T-cell (primary cell): ENCODE measurements at regions not wholly inside any gene's neighbourhood (a gene's known extent, or its start where the extent isn't known, plus 50 kb on each side); places are given as distances from the start of the nearest gene placed in this dataset.

Experiments
- ATAC-seq, 4 experiments: fragments of 200-7000 bp in 3 of 4; fragments of 150-1000 bp in 1 of 4; cut with Tn5 transposase; replicated peaks in 1 of 4; 1 replicate in 3 of 4; 2 replicates in 1 of 4; pipeline ENCODE4 v1.10.0; 2021; ENCODE audit warnings: moderate library complexity in 3 of 4, mild to moderate bottlenecking in 2 of 4, moderate number of reproducible peaks in 1 of 4
- CTCF ChIA-PET, 2 donors: fragments of 300-600 bp; sonication (Branson Sonifier 250); formaldehyde crosslinking; loops; one replicate each; lab custom pipeline; 2022; ENCODE audit warnings: antibody characterized with exemption in 2 of 2; lab: Charles Lee
- POLR2A ChIA-PET, 2 donors: fragments of 300-600 bp; sonication (Branson Sonifier 250); formaldehyde crosslinking; loops; one replicate each; lab custom pipeline; 2022; ENCODE audit warnings: antibody characterized with exemption in 2 of 2; lab: Charles Lee
- DNase-seq, 35 experiments: peaks; one replicate each; pipeline versions ENCODE4 v3.0.0 to v3.0.0-alpha.2; 2013 to 2023
- H3K27ac ChIP-seq: one replicate; pipeline ENCODE4 v1.5.1; 2013; ENCODE audit warnings: low read length
- H3K27me3 ChIP-seq, 2 experiments: replicated peaks in 1 of 2; 1 replicate in 1 of 2; 2 replicates in 1 of 2; pipeline versions ENCODE4 v1.6.1 to v1.7.0; 2013; ENCODE audit warnings: low read length in 1 of 2, mixed read lengths in 1 of 2; ENCODE audit not compliant: control insufficient read depth in 2 of 2, insufficient read depth in 2 of 2; ENCODE audit errors: extremely low read depth in 1 of 2
- H3K36me3 ChIP-seq, 2 donors: 1 replicate in 1 of 2; 2 replicates in 1 of 2; pipeline versions ENCODE4 v1.6.1 to v1.7.0; 2013; ENCODE audit warnings: low read length in 1 of 2; ENCODE audit not compliant: control insufficient read depth in 2 of 2, insufficient read depth in 1 of 2; ENCODE audit errors: extremely low read depth in 1 of 2
- H3K4me1 ChIP-seq, 2 experiments: 1 replicate in 1 of 2; 2 replicates in 1 of 2; pipeline versions ENCODE4 v1.6.1 to v1.7.0; 2013; ENCODE audit warnings: low read length in 2 of 2, mixed read lengths in 1 of 2; ENCODE audit not compliant: insufficient read depth in 2 of 2, control insufficient read depth in 1 of 2; ENCODE audit errors: extremely low read depth in 1 of 2
- H3K4me3 ChIP-seq, 2 donors: 1 replicate in 1 of 2; 2 replicates in 1 of 2; pipeline versions ENCODE4 v1.5.1 to v1.7.0; 2013; ENCODE audit warnings: mild to moderate bottlenecking in 2 of 2, low read length in 1 of 2, moderate library complexity in 1 of 2; ENCODE audit not compliant: control insufficient read depth in 1 of 2; ENCODE audit errors: extremely low read depth in 1 of 2
- H3K9me3 ChIP-seq: 2 replicates; pipeline ENCODE4 v1.7.0; 2013
- H3K27ac Mint-ChIP-seq, 2 donors: one replicate each; pipeline ENCODE4 v1.8.0; 2020 to 2021; ENCODE audit warnings: mild to moderate bottlenecking in 2 of 2, mixed read lengths in 2 of 2
- H3K27me3 Mint-ChIP-seq, 2 donors: one replicate each; pipeline ENCODE4 v1.8.0; 2021 to 2022; ENCODE audit warnings: mixed read lengths in 2 of 2
- H3K36me3 Mint-ChIP-seq: one replicate; pipeline ENCODE4 v1.8.0; 2021; ENCODE audit warnings: mixed read lengths
- H3K4me1 Mint-ChIP-seq, 3 donors: one replicate each; pipeline ENCODE4 v1.8.0; 2020 to 2022; ENCODE audit warnings: mixed read lengths in 3 of 3, mild to moderate bottlenecking in 1 of 3
- H3K4me3 Mint-ChIP-seq, 3 donors: one replicate each; pipeline ENCODE4 v1.8.0; 2020 to 2022; ENCODE audit warnings: mild to moderate bottlenecking in 3 of 3, mixed read lengths in 3 of 3, moderate library complexity in 3 of 3
- H3K9me3 Mint-ChIP-seq, 3 donors: one replicate each; pipeline ENCODE4 v1.8.0; 2020 to 2022; ENCODE audit warnings: mixed read lengths in 3 of 3
- whole genome bisulfite sequencing: methylation state at CpG from one replicate; pipeline ENCODE4 v1.1.5; 2013; ENCODE audit warnings: missing lambda C conversion rate; ENCODE audit not compliant: insufficient coverage; 5-methylcytosine and 5-hydroxymethylcytosine counted together

- Histone ChIP-seq H3K4me3 (no peak overlapping the region), H3K27me3 (no peaks in the 10 kb centered on the region), H3K27ac (no peak overlapping the region), H3K4me1 (no peaks in the 10 kb centered on the region), H3K9me3 (no peaks in the 10 kb centered on the region), H3K36me3 (no peaks in the 10 kb centered on the region)
- WGBS: no CpG with 5 or more reads among the region's 3 CpGs
- no peak overlapping the region for H3K4me3 Mint-ChIP-seq
- no peak overlapping the region for H3K27ac Mint-ChIP-seq
- peaks cover 0 to 5% (median 0%) of the 10 kb centered on the region in 3 donors for H3K9me3 Mint-ChIP-seq
- no peak for DNase-seq
- no peaks in the 10 kb centered on the region for H3K27me3 Mint-ChIP-seq
- H3K36me3 Mint-ChIP-seq: no peaks in the 10 kb centered on the region
- ChIA-PET CTCF (no interaction called here), POLR2A (interaction anchor here (0.6 to 0.7 kb wide), 2 partner anchors 12 to 96 kb away, joined by 3 to 5 read pairs; no protein-coding TSS in a partner anchor)
- no peak for ATAC-seq
- no peaks in the 10 kb centered on the region for H3K4me1 Mint-ChIP-seq
Measured at GRCh38 chr20:52637201-52637600, 335.0 kb upstream of the TSHZ2 start.

GRCh38 chr20:52631469-52631868 is 340.7 kb upstream of the TSHZ2 start:
- Histone ChIP-seq H3K36me3 (no peaks in the 10 kb centered on the region), H3K27ac (no peak overlapping the region), H3K4me3 (no peak overlapping the region), H3K4me1 (no peaks in the 10 kb centered on the region), H3K27me3 (no peaks in the 10 kb centered on the region), H3K9me3 (no peaks in the 10 kb centered on the region)
- WGBS: 76% methylated on average over 2 of the region's 4 CpGs
- H3K36me3 Mint-ChIP-seq: no peaks in the 10 kb centered on the region
- H3K4me3 Mint-ChIP-seq: no peak overlapping the region
- peaks cover 0 to 3% of the 10 kb centered on the region in 2 donors for H3K27me3 Mint-ChIP-seq
- ChIA-PET CTCF (no interaction called here), POLR2A (no interaction called here)
- no peaks in the 10 kb centered on the region for H3K4me1 Mint-ChIP-seq
- H3K9me3 Mint-ChIP-seq: peaks cover 0 to 10% (median 3%) of the 10 kb centered on the region in 3 donors
- no peak for DNase-seq
- no peak for ATAC-seq
- no peak overlapping the region for H3K27ac Mint-ChIP-seq

GRCh38 chr20:52630138-52630537 is 342.0 kb upstream of the TSHZ2 start:
- Histone ChIP-seq H3K9me3 (no peaks in the 10 kb centered on the region), H3K36me3 (no peaks in the 10 kb centered on the region), H3K4me1 (no peaks in the 10 kb centered on the region), H3K4me3 (no peak overlapping the region), H3K27ac (no peak overlapping the region), H3K27me3 (peaks cover 0 to 3% of the 10 kb centered on the region in 2 experiments)
- H3K27me3 Mint-ChIP-seq: peaks cover 0 to 3% of the 10 kb centered on the region in 2 donors
- CTCF ChIA-PET: no interaction called here
- no peak overlapping the region for H3K27ac Mint-ChIP-seq
- no peak for ATAC-seq
- WGBS: 48% methylated on average over 2 of the region's 2 CpGs
- H3K9me3 Mint-ChIP-seq: peaks cover 0 to 10% (median 3%) of the 10 kb centered on the region in 3 donors
- no peaks in the 10 kb centered on the region for H3K36me3 Mint-ChIP-seq
- DNase-seq: no peak
- no peaks in the 10 kb centered on the region for H3K4me1 Mint-ChIP-seq
- POLR2A ChIA-PET: interaction anchor here in 1 of 2 donors (0.9 kb wide), 1 partner anchor 52 kb away, joined by 3 read pairs; no protein-coding TSS in a partner anchor
- H3K4me3 Mint-ChIP-seq: no peak overlapping the region

GRCh38 chr20:52624281-52624680 is 347.9 kb upstream of the TSHZ2 start:
- ChIA-PET CTCF (no interaction called here), POLR2A (no interaction called here)
- Histone ChIP-seq H3K9me3 (no peaks in the 10 kb centered on the region), H3K27ac (no peak overlapping the region), H3K4me3 (no peak overlapping the region), H3K27me3 (peaks cover 0 to 3% of the 10 kb centered on the region in 2 experiments), H3K4me1 (no peaks in the 10 kb centered on the region), H3K36me3 (no peaks in the 10 kb centered on the region)
- Mint-ChIP-seq H3K36me3 (no peaks in the 10 kb centered on the region), H3K4me1 (peaks cover 5 to 9% (median 7%) of the 10 kb centered on the region in 3 donors), H3K27ac (no peak overlapping the region), H3K4me3 (no peak overlapping the region), H3K27me3 (peaks cover 0 to 3% of the 10 kb centered on the region in 2 donors), H3K9me3 (no peaks in the 10 kb centered on the region)
- no CpG with 5 or more reads among the region's 4 CpGs for WGBS
- ATAC-seq (no peak), DNase-seq (no peak)

GRCh38 chr20:52622081-52622480 is 350.1 kb upstream of the TSHZ2 start:
- no peak for DNase-seq
- H3K4me1 Mint-ChIP-seq: peaks cover 10 to 14% (median 12%) of the 10 kb centered on the region in 3 donors
- H3K27ac Mint-ChIP-seq: no peak overlapping the region
- no peaks in the 10 kb centered on the region for H3K36me3 ChIP-seq
- peaks cover 0 to 3% of the 10 kb centered on the region in 2 donors for H3K27me3 Mint-ChIP-seq
- H3K4me3 ChIP-seq: no peak overlapping the region
- ChIA-PET POLR2A (no interaction called here), CTCF (no interaction called here)
- no peaks in the 10 kb centered on the region for H3K36me3 Mint-ChIP-seq
- H3K4me3 Mint-ChIP-seq: no peak overlapping the region
- H3K27ac ChIP-seq: no peak overlapping the region
- no peaks in the 10 kb centered on the region for H3K9me3 ChIP-seq
- peaks cover 0 to 3% of the 10 kb centered on the region in 2 experiments for H3K27me3 ChIP-seq
- no peaks in the 10 kb centered on the region for H3K9me3 Mint-ChIP-seq
- no peaks in the 10 kb centered on the region for H3K4me1 ChIP-seq
- ATAC-seq: no peak

- ATAC-seq: no peak
- H3K4me1 Mint-ChIP-seq: peaks cover 10 to 14% (median 12%) of the 10 kb centered on the region in 3 donors
- 63% methylated on average over 1 of the region's 2 CpGs for WGBS
Measured at GRCh38 chr20:52621401-52621800, 350.8 kb upstream of the TSHZ2 start.

More at GRCh38 chr20:52621401-52621800, 350.8 kb upstream of the TSHZ2 start:
- Mint-ChIP-seq H3K9me3 (no peaks in the 10 kb centered on the region), H3K36me3 (no peaks in the 10 kb centered on the region), H3K4me3 (no peak overlapping the region), H3K27me3 (peaks cover 1 to 3% of the 10 kb centered on the region in 2 donors), H3K27ac (no peak overlapping the region)
- no peak for DNase-seq
- CTCF ChIA-PET: interaction anchor here in 1 of 2 donors (0.6 kb wide), 1 partner anchor 405 kb away, joined by 6 read pairs; no protein-coding TSS in a partner anchor
- Histone ChIP-seq H3K9me3 (no peaks in the 10 kb centered on the region), H3K4me1 (no peaks in the 10 kb centered on the region), H3K27me3 (peaks cover 0 to 3% of the 10 kb centered on the region in 2 experiments), H3K36me3 (no peaks in the 10 kb centered on the region), H3K27ac (no peak overlapping the region), H3K4me3 (no peak overlapping the region)
- POLR2A ChIA-PET: interaction anchor here in 1 of 2 donors (0.6 kb wide), 1 partner anchor 856 kb away, joined by 5 read pairs; no protein-coding TSS in a partner anchor
